Pancreas (tissue), 10 donors: ENCODE measurements at regions not wholly inside any gene's neighbourhood (a gene's known extent, or its start where the extent isn't known, plus 50 kb on each side); places are given as distances from the start of the nearest gene placed in this dataset.
A peak's percentile ranks its signal among the peaks of the same experiment; 100 is the strongest.

ENCODE experiments used
- ATAC-seq, 4 donors: fragments of 200-7000 bp; cut with Tn5 transposase; one replicate each; pipeline versions ENCODE4 v1.8.0 to v1.9.1; 2020; ENCODE audit warnings: mild to moderate bottlenecking in 4 of 4, moderate library complexity in 4 of 4
- DNase-seq, 6 donors: peaks; one replicate each; pipeline ENCODE4 v3.0.0-alpha.2; 2020
- FAIRE-seq: peaks from 2 replicates; lab custom pipeline; 2012; peaks lifted over from hg19 to GRCh38; lab: Jason Lieb, UNC
- H3K27ac ChIP-seq, 4 donors: fragments of 200-600 bp; sonication (generic); 1 replicate in 3 of 4; 2 replicates in 1 of 4; pipeline versions ENCODE4 v1.5.0 to v1.8.0; 2020
- H3K27me3 ChIP-seq, 4 donors: fragments of 200-600 bp; one replicate each; pipeline ENCODE4 v1.8.0; 2021
- H3K36me3 ChIP-seq, 3 donors: fragments of 200-600 bp; sonication (generic) in 1 of 3; one replicate each; pipeline versions ENCODE4 v1.5.0 to v1.8.0; 2020 to 2021
- H3K4me1 ChIP-seq, 3 donors: fragments of 200-600 bp; one replicate each; pipeline ENCODE4 v1.8.0; 2021
- H3K4me3 ChIP-seq, 4 donors: fragments of 200-600 bp; sonication (generic) in 2 of 4; one replicate each; pipeline versions ENCODE4 v1.5.0 to v1.8.0; 2020 to 2021
- H3K9me3 ChIP-seq, 4 donors: fragments of 200-600 bp; one replicate each; pipeline ENCODE4 v1.8.0; 2021
- CTCF ChIP-seq, 4 donors: fragments of 200-600 bp; sonication (generic) in 3 of 4; IDR thresholded peaks; one replicate each; pipeline versions ENCODE4 v1.5.0 to v1.8.0; 2021; ENCODE audit warnings: antibody characterized with exemption in 4 of 4
- WGBS, 2 donors: extraction: QIAGEN DNeasy Blood & Tissue Kit; methylation state at CpG; one replicate each; pipeline ENCODE4 v1.1.7; 2013; 5-methylcytosine and 5-hydroxymethylcytosine counted together
- intact Hi-C, 3 donors: fragments of 100-400 bp; cut with DNase I; formaldehyde crosslinking; loops; one replicate each; pipeline versions ENCODE4 v1.11.1 to v1.14.2; 2022
- donor health status: healthy with polysubstance abuse.
- donor health status: DM: no; HTN: no; CAD: no; lungs with moderate emphysema.
- donor health status: DM: no; HTN: no; CAD: no.
- donor health status: control.
- donor health status: control.
- donor health status: Bipolar disorder and iron deficiency.
- donor health status: DM: yes; HTN: yes; CAD: no.
- donor health status: DM: no; HTN: no; CAD: no.
- donor health status: DM: no; HTN: no; CAD: no.
- donor health status: DM: yes; HTN: yes; CAD: no.

GRCh38 chr1:37124501-37124900 is 90.2 kb upstream of the GRIK3 start:
- intact Hi-C loops: no loop called here
- FAIRE-seq: no peak
- 69% methylated on average over 6 of the region's 6 CpGs for WGBS, 2 donors
- no peak for TF ChIP-seq CTCF (IDR thresholded peaks at IDR 0.05)
- H3K9me3 ChIP-seq: no peaks in the 10 kb centered on the region
- H3K4me1 ChIP-seq: no peaks in the 10 kb centered on the region
- H3K27me3 ChIP-seq: no peaks in the 10 kb centered on the region
- no peak overlapping the region for H3K4me3 ChIP-seq
- no peak for ATAC-seq
- DNase-seq: no peak
- no peaks in the 10 kb centered on the region for H3K36me3 ChIP-seq
- H3K27ac ChIP-seq: no peak overlapping the region

GRCh38 chr1:37125295-37125694 is 91.0 kb upstream of the GRIK3 start:
- DNase-seq (no peak), ATAC-seq (no peak), FAIRE-seq (no peak)
- H3K9me3 ChIP-seq: no peaks in the 10 kb centered on the region
- H3K27me3 ChIP-seq: no peaks in the 10 kb centered on the region
- H3K4me1 ChIP-seq: no peaks in the 10 kb centered on the region
- intact Hi-C loops: no loop called here
- H3K27ac ChIP-seq: no peak overlapping the region
- no peak overlapping the region for H3K4me3 ChIP-seq
- no peaks in the 10 kb centered on the region for H3K36me3 ChIP-seq
- 71 to 75% methylated on average over 3 of the region's 3 CpGs for WGBS, 2 donors
- TF ChIP-seq CTCF (IDR thresholded peaks at IDR 0.05): no peak

- intact Hi-C loops: no loop called here
- ATAC-seq (peak; percentile 27 to 86 (median 74)), DNase-seq (peak in 4 of 6 donors; percentile 24 to 54 (median 46)), FAIRE-seq (no peak)
- no peak for TF ChIP-seq CTCF (IDR thresholded peaks at IDR 0.05)
- Histone ChIP-seq H3K27ac (no peak overlapping the region), H3K36me3 (no peaks in the 10 kb centered on the region), H3K4me1 (no peaks in the 10 kb centered on the region), H3K27me3 (no peaks in the 10 kb centered on the region), H3K4me3 (no peak overlapping the region), H3K9me3 (no peaks in the 10 kb centered on the region)
- 21 to 36% methylated on average over 3 of the region's 3 CpGs for WGBS, 2 donors
Observed at GRCh38 chr1:37127254-37127748, 93.0 kb upstream of the GRIK3 start.

- Histone ChIP-seq H3K9me3 (no peaks in the 10 kb centered on the region), H3K27me3 (no peaks in the 10 kb centered on the region), H3K4me3 (no peak overlapping the region), H3K27ac (no peak overlapping the region), H3K36me3 (no peaks in the 10 kb centered on the region), H3K4me1 (no peaks in the 10 kb centered on the region)
- intact Hi-C loops: no loop called here
- no peak for TF ChIP-seq CTCF (IDR thresholded peaks at IDR 0.05)
- ATAC-seq (no peak), DNase-seq (no peak), FAIRE-seq (no peak)
- 94% methylated on average over 6 of the region's 6 CpGs for WGBS, 2 donors
Observed at GRCh38 chr1:37128091-37128490, 93.8 kb upstream of the GRIK3 start.

- intact Hi-C loops: no loop called here
- no peak overlapping the region for H3K4me3 ChIP-seq
- no peaks in the 10 kb centered on the region for H3K4me1 ChIP-seq
- no peaks in the 10 kb centered on the region for H3K9me3 ChIP-seq
- no peaks in the 10 kb centered on the region for H3K36me3 ChIP-seq
- no peak overlapping the region for H3K27ac ChIP-seq
- TF ChIP-seq CTCF (IDR thresholded peaks at IDR 0.05): no peak
- DNase-seq: no peak
- FAIRE-seq: no peak
- 62 to 74% methylated on average over 5 of the region's 5 CpGs for whole genome bisulfite sequencing, 2 donors
- ATAC-seq: no peak
- H3K27me3 ChIP-seq: no peaks in the 10 kb centered on the region
Observed at GRCh38 chr1:37130221-37130948, 96.1 kb upstream of the GRIK3 start.
